Right kidney (tissue), 1 donor: ENCODE measurements at regions not wholly inside any gene's neighbourhood (a gene's known extent, or its start where the extent isn't known, plus 50 kb on each side); places are given as distances from the start of the nearest gene placed in this dataset.
"Not testable (repeated sequence)": the region's sequence is repeated elsewhere in the genome, so short reads cannot be mapped to it uniquely, and the experiment has no call there.

Source experiments
- DNase-seq: peaks from one replicate; pipeline ENCODE4 v3.0.0-alpha.2; 2016

DNA sequence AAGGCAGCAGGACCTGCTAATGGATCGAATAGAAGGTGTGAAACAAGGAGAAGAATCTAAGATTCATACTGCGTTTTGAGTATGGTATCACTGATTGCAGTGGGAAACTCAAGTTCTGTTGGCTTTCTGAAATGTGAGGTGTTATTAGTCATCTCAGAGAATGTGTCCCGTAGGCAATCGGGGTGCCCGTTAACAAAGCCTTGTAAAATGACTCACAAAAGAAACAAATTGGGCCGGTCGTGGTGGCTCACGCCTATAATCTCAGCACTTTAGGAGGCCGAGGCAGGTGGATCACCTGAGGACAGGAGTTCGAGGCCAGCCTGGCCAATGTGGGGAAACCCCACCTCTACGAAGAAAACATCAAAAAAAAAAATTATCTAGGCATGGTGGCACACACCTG is 118.2 kb upstream of the C7orf33 start:
- no peak for DNase-seq

DNA sequence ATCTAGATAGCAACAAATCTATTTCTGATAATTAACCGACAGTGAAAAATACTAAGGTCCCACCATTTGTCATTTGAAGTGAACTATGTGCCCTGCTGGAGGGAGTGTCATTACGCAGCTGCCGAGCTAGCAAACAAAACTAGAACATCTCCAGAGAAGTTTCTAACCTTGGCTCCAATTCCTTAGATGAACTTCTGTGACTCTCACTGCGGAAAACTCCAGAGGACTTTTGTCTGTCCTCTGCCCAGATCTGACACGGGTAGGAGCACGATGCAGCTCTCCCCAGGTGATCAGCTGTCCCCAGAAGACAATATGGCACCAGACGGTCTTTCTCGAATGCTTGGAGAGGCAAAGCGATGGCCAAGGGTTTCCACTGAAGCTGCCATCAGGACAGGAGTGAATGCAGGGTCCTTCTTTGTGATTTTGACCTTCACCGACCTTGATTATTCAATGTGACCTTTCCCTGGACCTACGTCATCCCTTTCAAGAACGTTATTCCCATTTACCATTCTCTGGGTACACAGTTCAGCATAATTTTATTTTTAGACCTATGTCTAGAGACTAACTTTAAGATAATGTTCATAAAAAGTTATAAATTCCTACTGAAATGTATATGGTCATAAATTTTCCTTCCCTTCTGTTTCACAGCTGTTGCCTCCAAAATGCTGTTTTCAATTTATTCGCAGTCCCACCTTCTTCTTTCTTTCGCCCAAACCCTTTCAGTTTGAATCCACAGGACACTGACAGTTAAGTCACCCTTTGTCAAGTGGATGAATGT is 116.7 kb upstream of the C7orf33 start:
- no peak for DNase-seq

DNA sequence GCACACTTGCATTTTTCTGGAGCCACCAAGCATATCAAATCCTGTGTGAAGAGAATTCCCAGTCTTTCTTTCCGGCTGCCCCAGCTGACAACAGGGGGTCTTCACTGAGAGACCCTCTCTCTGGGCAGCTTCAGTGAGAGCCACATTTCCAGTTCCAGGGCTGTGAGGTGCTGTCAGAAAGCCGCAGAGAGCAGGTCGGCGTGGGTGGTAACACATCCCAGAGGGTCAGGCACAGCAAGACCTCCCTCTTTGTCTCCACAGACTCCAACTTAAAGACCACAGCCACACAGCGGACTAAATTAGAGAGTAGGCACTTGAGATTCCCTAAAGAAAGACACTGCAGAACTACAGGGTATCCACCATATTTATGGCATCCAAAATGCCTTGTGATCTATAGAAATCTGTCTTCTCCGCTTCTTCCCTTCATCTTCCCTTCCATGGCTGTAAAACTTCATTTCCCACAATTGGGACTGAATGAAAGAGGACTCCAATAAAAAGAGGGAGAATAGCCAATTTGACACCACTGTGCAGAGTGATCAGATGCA is 116.0 kb upstream of the C7orf33 start:
- no peak for DNase-seq

DNA sequence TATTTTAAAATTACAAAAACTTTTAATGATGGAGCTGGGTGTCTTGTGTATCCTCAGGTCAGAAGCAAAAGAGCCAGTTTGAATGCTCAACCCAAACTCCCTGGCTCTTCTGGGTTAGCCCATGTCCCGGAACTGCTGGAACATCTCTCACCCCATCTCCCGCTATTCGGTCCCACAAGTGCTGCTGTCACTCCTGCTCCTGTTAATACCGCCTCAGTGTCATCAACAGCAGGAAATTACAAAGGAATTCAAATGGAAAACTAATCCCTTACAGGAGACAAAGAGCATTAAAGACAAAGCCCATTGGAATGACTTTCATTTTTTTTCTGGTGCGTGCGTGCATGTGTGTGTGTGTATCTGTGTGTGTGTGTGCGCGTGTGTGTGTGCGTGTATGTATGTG is 112.0 kb upstream of the C7orf33 start:
- no peak for DNase-seq

DNA sequence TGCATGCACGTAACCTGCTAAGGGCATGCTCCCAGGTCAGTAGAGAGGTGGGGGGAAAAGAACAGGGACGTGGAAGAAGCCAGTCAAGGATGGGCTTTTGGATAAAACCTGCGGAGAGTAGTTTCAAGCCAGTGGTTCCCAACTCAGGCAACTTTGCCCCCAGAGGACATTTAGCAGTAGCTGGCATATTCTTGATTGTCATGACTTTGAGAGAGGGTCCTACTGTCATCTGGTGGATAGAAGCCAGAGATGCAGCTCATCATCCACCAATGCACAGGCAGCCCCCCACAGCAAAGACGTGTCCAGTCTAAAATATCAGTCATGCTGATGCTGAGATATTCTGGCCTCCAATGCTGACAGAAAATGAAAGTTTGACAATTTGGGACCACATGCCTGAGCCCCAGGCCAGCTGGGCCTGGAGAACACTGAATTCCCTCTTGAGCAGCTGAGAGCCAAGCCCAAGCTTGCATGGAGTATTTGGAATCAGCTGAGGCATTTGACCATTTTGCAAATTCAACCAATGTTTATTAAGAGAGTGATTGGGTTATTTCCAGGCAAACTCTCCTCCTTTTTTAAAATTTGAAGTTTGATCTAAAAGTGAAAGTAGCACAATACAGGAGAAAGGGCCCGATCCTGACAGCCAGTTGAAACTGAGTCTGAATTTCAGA is 110.0 kb upstream of the C7orf33 start:
- DNase-seq = no peak

DNA sequence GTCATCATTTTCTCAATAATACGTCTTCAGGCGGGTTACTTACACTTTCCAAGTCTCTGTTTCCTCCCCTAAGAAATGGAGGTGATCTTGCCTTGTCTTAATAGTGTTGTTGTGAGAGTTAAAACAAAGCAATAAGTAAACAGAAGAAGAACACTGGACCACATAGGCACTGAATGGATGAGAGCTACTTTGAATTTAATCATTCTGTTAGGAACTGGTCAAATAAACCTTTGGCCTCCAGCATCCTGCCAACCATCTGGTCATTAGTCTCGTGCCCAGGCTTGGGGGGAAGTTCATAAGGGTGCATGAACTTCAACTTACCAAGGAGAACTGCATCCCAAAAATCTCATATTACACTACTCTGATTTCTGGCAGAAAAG is 109.4 kb upstream of the C7orf33 start:
- DNase-seq = no peak

DNA sequence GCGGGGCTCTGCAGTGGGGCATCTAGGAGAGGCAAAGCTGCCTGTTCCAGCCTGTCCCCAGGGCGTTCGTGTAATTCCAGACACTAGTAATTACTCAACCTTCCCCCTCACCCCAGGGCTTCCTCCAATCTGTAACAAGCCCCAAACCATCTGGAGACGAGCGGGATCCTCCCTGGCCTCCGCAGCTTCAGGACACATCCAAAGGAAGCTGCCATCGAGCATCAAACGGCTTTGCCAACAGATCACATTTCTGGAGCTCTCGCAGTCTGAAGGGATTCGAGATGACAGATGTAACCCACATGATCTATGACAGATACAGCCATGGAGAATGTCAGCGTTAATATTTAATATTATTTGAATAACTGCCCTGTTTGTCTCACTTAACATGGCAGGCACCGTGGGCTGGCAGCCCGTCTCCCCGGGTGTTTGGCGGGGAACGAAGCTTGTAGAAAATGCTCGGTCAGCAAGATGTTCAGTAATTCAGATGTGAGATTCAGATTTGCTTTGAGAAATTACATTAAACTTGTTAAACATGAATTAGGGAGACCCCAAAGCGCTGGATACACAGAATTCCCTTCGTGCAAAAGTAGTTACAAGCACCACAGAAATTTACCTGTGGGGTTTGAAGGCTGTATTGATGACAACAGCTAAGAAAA is 108.5 kb upstream of the C7orf33 start:
- DNase-seq = no peak

DNA sequence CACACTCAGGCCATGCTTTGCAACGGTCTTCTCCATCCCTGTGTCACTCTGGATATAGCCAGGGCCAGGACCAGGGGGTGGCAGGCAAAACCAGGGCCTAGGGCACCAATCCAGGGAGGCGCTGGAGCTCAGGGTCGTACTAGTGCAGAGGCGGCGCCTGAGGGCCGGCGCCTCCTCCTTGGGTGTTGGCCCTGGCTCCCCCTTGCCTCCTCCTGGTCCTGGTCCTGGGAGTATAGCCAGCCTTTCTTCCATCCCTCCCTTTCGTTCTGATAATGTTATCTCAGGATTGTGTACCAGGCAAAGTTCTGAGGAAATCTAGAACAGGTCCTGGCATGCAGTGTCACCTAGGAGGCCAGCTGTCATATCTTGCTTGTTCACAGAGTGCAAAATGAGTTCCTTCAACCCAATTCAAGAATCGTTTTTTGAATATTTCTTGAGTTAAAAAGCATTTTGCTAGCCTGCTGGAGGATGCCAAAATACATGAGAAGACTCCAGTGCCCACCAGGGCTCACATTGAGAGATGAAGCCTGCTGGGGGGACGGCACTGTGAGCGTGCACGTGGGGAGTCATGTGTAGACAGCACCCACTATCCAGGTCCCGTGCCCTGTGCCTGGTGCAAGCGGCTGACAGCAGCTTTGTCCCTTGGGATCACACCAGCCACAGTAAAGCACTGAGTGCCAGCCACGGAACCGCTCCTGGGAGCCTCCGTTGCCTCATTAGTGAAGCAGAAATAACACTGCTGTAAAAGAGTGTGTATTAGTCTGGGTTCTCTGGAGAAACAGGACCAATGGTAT is 106.9 kb upstream of the C7orf33 start:
- DNase-seq = no peak

DNA sequence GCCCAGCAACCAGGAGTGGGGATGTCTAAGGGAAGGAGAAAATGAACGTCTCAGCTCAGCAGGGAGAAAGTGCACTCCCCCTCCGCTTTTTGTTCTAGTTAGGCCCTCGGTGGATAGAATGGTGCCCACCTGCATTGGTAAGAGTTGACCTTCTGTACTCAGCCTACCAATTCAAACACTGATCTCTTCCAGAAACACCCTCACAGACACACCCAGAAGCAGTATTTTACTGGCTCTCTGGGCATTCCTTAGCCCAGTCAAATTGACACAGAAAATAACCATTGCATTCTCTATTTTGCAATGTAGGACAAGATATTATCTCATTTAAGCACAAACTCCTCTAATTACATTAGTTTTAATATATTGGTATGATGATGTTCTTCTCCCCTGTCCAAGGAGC is 106.1 kb upstream of the C7orf33 start:
- no peak for DNase-seq

DNA sequence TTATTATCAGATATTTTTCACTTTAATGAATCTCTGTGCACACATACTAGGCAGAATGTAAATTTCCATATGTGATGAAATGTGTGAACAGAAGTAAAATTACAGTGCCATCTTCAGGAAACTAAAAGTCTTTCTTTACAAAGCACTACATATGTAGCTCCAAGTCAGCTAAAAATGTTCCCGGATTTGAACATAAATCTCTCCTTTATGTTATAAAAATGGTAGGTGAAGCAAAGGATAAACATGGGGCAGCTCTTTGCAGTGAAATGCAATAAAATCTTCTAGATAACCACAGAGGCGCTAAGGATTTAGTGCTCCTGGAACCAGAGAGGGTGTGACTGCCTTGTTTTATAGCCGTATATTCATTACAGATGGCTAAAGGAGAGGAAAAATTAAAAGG is 104.9 kb upstream of the C7orf33 start:
- DNase-seq = no peak

DNA sequence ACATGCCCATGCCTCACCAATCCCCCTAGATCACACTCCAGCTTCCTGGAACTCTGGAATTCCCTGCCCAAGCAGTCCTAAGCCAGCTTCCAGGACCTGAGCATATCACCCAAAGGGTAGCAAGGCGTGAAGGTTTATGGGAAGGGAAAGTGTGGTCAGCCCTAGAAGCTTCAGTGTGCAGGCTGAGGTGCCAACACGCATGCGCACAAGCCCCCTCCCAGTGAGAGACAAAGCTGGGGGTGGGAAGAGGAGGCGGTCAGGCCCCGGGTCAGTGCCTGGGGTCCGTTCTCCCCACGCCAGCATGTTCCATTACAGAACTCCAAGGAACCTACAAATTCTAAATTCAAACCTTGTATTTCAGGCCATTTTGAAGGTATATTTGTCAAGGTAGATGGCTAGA is 103.6 kb upstream of the C7orf33 start:
- DNase-seq = no peak

DNA sequence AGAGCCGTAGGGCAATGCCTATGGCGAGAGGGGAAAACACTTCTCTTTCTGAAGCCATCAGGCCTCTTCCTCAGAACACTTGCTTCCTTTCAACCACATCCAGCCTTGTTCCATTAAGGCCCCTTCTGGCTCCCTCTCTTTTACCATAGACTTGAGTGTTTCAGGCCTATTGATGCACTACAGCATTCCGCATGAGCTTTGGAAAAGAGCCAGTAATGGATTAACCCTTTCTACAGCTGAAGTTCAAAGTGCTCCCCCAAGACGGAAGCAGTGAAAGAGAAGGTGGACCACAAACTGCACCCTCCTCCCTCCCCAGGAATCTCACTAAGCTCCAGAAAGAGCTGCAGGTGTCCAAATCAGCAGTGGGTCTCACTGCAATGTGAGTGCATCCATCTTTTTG is 102.7 kb upstream of the C7orf33 start:
- DNase-seq = no peak

DNA sequence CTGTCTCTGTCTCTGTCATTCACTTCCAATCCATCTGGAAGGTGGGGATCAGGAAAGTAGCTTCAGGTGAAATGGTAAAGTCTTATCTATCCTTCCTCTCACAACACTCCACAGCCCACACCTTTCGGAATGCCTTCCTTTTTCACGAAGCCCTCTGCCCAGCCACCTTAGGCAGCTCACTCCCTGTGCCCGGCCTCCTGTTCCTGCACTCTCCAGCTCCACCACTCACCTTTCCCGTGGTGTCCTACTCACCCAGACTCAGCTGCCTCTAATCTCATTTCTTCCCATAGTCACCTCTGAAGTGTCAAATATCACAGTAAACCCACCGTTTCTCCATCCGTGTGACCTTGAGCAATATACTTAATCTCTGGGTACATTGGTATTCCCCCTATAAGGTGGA is 100.9 kb upstream of the C7orf33 start:
- DNase-seq = no peak

DNA sequence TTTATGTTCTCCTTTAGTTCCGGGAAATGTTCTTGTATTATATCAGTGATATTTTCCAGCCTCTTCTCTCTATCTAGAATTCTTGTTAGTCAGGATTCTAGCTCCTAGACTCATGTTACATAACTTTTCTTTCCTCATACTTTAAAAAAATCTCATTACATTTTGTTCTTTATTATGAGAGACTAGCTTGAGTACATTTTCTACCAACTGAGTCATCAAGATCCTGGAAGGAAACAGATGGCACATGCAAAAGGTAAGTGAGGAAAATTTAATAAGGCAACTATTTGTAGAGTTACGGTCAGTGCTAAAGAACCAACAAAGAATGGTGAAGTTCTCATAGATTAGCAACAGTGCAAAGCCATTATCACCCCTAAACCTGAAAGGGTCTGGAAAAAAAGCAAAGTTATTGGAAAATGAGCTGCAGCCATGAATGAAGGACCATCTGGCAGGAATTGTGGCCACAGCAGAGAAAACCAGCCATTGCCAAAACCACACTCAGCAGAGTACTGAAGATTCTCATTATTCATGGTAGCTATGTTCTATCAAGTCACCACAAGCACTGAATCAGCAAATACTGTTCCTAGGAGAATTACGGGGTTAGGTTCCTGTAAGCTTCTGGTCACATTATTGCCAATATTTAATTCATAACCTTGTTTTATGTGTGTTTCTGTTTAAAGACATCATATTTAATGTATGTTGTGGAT is 98.3 kb upstream of the C7orf33 start:
- DNase-seq = no peak

DNA sequence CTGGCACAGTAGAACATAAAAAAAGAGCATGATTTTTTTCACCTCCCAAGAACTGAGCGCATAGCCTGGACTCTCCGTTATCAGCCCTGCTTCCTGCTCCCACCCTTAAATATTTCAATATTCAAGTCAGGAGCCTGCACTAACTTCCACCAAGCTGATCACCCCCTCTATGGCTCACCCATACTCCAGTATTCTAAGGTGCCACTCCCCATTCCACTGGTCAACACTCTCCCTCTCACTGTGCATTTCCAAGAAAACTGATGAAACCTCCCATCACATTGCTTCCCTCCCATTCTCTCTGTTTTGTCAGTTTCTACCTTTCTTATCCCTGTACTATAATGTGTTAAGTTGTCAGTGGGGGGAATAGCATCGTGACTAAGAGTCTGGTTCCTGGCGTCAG is 95.0 kb upstream of the C7orf33 start:
- no peak for DNase-seq

DNA sequence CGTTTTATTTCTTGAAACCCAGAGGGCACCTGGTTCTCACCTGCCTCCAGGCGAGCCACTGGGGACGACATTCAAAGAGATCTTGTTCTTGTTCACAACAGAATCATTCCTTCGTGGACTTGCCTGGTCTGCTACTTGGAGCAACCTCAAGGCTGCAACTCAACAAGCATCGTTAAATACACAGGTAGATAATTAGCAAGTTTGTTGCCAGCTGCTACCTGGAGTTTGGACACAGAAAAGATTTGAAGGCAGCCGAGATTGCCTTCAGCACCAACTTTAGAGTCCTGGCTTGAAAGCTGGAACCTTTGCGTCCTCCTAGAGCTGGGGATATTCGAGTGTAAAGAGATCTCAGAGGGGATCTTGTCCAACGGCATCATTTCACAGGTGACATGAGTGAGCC is 89.6 kb upstream of the C7orf33 start:
- DNase-seq = no peak

DNA sequence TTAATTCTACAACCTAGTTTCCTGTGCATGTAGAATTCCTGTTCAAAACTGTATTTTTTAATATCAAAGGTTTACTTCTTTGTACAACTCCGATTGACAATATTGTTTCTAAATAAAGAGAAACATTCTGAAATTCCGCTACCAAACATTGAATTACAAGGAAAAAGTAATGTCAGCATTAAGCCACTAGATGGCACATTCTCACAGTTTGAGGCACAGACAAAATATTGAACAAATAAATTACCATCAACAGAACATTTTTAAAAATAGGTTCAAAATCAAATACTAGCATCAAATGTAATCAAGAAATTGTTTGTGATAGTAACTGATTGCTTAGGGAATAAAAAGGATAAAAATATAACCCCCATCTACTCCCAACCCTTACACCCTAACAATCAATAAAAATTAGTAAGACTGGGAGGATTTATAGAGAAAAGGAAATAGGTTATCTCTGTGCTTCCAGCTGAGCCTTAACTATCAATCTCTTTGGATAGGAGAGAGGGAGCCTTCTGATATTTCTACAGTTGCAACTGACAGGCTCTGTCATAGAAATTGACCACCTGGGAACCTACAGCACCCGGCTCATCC is 86.6 kb upstream of the C7orf33 start:
- DNase-seq = no peak

DNA sequence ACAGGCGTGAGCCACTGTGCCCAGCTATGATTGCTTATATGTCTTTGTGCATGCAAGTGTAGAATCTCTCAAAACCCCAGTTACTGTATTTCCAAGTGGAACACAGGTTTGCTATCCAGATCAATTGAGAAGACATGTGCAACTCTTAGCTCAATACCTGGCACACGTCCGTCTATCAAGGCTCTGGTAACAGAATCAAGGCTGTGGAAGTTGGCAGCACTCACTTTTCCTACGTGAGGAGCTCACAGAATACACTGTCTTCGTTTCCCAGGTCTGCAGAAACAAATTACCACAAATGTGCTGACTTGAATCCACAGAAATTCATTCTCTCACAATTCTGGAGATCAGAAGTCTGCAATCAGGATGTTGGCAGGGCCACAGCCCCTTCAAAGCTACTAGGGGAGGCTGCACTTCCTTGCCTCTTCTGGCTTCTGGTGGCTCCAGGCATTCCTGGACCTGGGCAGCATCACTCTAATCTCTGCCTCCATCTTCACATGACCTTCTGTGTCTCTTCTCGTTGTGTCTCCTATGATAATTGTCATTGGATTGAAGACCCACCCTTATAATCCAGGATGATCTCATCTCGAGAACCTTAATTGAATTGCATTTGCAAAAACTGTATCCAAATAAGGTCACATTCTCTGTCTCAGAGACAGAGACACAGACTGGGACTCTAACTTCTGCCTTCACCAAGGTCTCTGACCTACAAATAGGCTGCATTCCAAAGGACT is 84.8 kb upstream of the C7orf33 start:
- DNase-seq = no peak

DNA sequence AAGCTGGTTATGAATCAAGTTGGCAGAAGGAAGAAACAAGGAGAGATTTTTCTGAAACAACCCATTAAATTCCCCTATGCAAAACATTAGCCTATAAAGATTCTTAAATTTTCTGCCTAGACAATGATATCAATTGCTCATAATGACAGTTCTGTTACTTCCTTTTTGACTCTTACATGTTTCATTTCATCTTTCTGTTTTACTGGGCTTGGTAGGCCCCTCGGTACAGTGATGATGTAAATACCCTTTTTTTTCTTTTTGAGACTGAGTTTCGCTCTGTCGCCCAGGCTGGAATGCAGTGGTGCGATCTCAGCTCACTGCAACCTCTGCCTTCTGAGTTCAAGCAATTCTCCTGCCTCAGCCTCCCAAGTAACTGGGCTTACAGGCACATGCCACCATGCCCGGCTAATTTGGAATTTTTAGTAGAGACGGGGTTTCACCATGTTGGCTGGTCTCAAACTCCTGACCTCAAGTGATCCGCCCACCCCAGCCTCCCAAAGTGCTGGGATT is 83.4 kb upstream of the C7orf33 start:
- DNase-seq = not testable (repeated sequence)

DNA sequence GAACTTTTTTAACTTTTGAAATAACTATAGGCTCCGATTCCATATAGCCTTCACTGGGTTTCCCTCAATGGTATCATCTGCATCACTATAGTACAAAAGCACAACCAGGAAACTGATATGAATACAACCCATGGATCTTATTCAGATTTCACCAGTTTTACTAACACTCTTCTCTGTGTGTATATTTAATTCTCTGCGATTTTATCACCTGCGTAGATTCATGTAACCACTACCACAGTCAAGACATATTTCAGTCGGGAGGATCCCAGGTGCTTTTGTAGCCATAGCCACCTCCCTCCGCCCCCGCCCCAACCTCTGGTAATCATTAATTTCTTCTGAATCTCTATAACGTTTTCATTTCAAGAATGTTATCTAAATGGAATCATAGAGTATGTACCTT is 82.8 kb upstream of the C7orf33 start:
- DNase-seq = no peak

DNA sequence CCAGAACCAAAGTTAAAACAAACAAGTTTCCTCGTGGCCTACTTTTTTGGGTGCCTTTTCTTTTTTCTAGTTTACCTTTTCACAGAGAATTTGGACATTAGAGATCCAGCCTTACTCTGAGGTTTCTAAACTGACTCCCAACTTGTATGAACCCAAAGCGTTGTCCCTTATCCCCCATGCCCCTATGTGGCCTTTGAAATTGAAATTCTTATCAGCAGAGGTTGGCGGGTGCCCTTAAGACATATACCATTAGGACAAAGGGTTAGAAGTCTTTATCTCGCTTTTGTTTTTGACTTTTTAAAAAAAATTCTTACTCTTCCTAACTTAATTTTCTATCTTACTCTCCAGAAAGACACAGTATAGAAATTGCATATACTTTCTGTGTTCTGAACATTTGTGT is 76.3 kb upstream of the C7orf33 start:
- DNase-seq = no peak
